GM23338 (cell line): ENCODE measurements at regions not wholly inside any gene's neighbourhood (a gene's known extent, or its start where the extent isn't known, plus 50 kb on each side); places are given as distances from the start of the nearest gene placed in this dataset.

Experiments used
- ATAC-seq: fragments of 200-7000 bp; cut with Tn5 transposase; 3 replicates; pipeline ENCODE4 v1.9.1; 2020
- DNase-seq: peaks from one replicate; pipeline ENCODE4 v3.0.0-alpha.2; 2015; ENCODE audit warnings: low spot score
- H2AFZ ChIP-seq: fragments of 200-600 bp; sonication (generic); 2 replicates; pipeline ENCODE4 v1.8.0; 2016; ENCODE audit warnings: antibody characterized with exemption, mild to moderate bottlenecking, moderate library complexity
- H3F3A ChIP-seq: fragments of 200-600 bp; sonication (generic); replicated peaks from 2 replicates; pipeline ENCODE4 v1.8.0; 2017; ENCODE audit warnings: antibody characterized with exemption, mixed run types, low read depth
- H3K27ac ChIP-seq: fragments of 200-600 bp; sonication (generic); 2 replicates; pipeline ENCODE4 v1.6.1; 2016; ENCODE audit warnings: low read depth
- H3K27me3 ChIP-seq: fragments of 200-600 bp; sonication (generic); 2 replicates; pipeline ENCODE4 v1.8.0; 2016; ENCODE audit warnings: mild to moderate bottlenecking, mixed run types, moderate library complexity; ENCODE audit not compliant: insufficient read depth
- H3K36me3 ChIP-seq: fragments of 200-600 bp; sonication (generic); 2 replicates; pipeline ENCODE4 v1.8.0; 2016; ENCODE audit warnings: mild to moderate bottlenecking; ENCODE audit not compliant: insufficient read depth
- H3K4me1 ChIP-seq: fragments of 200-600 bp; sonication (generic); 2 replicates; pipeline ENCODE4 v1.8.0; 2016; ENCODE audit warnings: mild to moderate bottlenecking, moderate library complexity; ENCODE audit not compliant: insufficient read depth
- H3K4me2 ChIP-seq: fragments of 200-600 bp; sonication (generic); 2 replicates; pipeline ENCODE4 v1.7.1; 2017; ENCODE audit warnings: mixed run types
- H3K4me3 ChIP-seq: fragments of 200-600 bp; sonication (generic); 2 replicates; pipeline ENCODE4 v1.6.1; 2016; ENCODE audit warnings: mixed run types
- H3K79me2 ChIP-seq: fragments of 200-600 bp; sonication (generic); replicated peaks from 2 replicates; pipeline ENCODE4 v1.8.0; 2017; ENCODE audit warnings: mild to moderate bottlenecking; ENCODE audit not compliant: insufficient read depth
- H3K9me2 ChIP-seq: fragments of 200-600 bp; sonication (generic); 2 replicates; pipeline ENCODE4 v1.8.0; 2017; ENCODE audit not compliant: insufficient read depth
- H4K20me1 ChIP-seq: fragments of 200-600 bp; sonication (generic); replicated peaks from 2 replicates; pipeline ENCODE4 v1.8.0; 2017; ENCODE audit warnings: mild to moderate bottlenecking; ENCODE audit not compliant: insufficient read depth
- H3K27ac Mint-ChIP-seq: 2 replicates; pipeline ENCODE4 v1.8.0; 2020; ENCODE audit warnings: inconsistent platforms, mild to moderate bottlenecking, moderate library complexity, mixed read lengths
- H3K27me3 Mint-ChIP-seq: 3 replicates; pipeline ENCODE4 v1.8.0; 2022; ENCODE audit warnings: low read depth, mild to moderate bottlenecking, moderate library complexity, mixed read lengths, inconsistent platforms; ENCODE audit not compliant: insufficient read depth, poor library complexity
- H3K36me3 Mint-ChIP-seq: 3 replicates; pipeline ENCODE4 v1.8.0; 2021; ENCODE audit warnings: low read depth, mild to moderate bottlenecking, inconsistent platforms, moderate library complexity, mixed read lengths
- H3K4me1 Mint-ChIP-seq: 3 replicates; pipeline ENCODE4 v1.8.0; 2020; ENCODE audit warnings: mild to moderate bottlenecking, inconsistent platforms, mixed read lengths
- H3K4me3 Mint-ChIP-seq: 3 replicates; pipeline ENCODE4 v1.8.0; 2021; ENCODE audit warnings: moderate library complexity, mild to moderate bottlenecking, inconsistent platforms, mixed read lengths
- H3K9me3 Mint-ChIP-seq: 3 replicates; pipeline ENCODE4 v1.8.0; 2020; ENCODE audit warnings: moderate library complexity, mild to moderate bottlenecking, inconsistent platforms, mixed read lengths
- CREB1 ChIP-seq: fragments of 250-450 bp; sonication (Bioruptor Pico); IDR thresholded peaks from 2 replicates; pipeline ENCODE4 v1.5.0; 2020; ENCODE audit warnings: low read depth, mild to moderate bottlenecking, moderate library complexity
- CTCF ChIP-seq, 2 experiments: fragments of 200-600 bp in 1 of 2; sonication (generic) in 1 of 2; conservative IDR thresholded peaks; 2 replicates each; pipeline versions ENCODE4 v1.5.1 to v1.6.1; 2016 to 2017; ENCODE audit warnings: antibody characterized with exemption in 2 of 2, low read depth in 2 of 2, mild to moderate bottlenecking in 2 of 2, moderate library complexity in 1 of 2
- ETS1 ChIP-seq: IDR thresholded peaks from 2 replicates; pipeline ENCODE4 v1.6.1; 2016; ENCODE audit warnings: antibody characterized with exemption
- EZH2 ChIP-seq: fragments of 200-600 bp; sonication (generic); IDR thresholded peaks from one replicate; pipeline ENCODE4 v1.8.0; 2017; ENCODE audit warnings: antibody characterized with exemption, mild to moderate bottlenecking, low read depth; ENCODE audit not compliant: unreplicated experiment
- EZH2phosphoT487 ChIP-seq: fragments of 200-600 bp; sonication (generic); IDR thresholded peaks from one replicate; pipeline ENCODE4 v1.8.1; 2018; ENCODE audit warnings: antibody characterized with exemption; ENCODE audit not compliant: unreplicated experiment
- JUNB ChIP-seq: IDR thresholded peaks from one replicate; pipeline ENCODE4 v1.6.1; 2016; ENCODE audit warnings: antibody characterized with exemption; ENCODE audit not compliant: unreplicated experiment
- NANOG ChIP-seq: IDR thresholded peaks from 2 replicates; pipeline ENCODE4 v1.6.1; 2016; ENCODE audit warnings: antibody characterized with exemption, borderline replicate concordance
- POLR2AphosphoS5 ChIP-seq: IDR thresholded peaks from 2 replicates; pipeline ENCODE4 v1.6.1; 2016; ENCODE audit warnings: antibody characterized with exemption, low read depth
- REST ChIP-seq: IDR thresholded peaks from one replicate; pipeline ENCODE4 v1.6.1; 2018; ENCODE audit warnings: antibody characterized with exemption; ENCODE audit not compliant: unreplicated experiment
- STAT1 ChIP-seq: IDR thresholded peaks from one replicate; pipeline ENCODE4 v1.6.1; 2016; ENCODE audit warnings: antibody characterized with exemption; ENCODE audit not compliant: unreplicated experiment
- ZNF114 ChIP-seq: fragments of 250-450 bp; sonication (Bioruptor Pico); IDR thresholded peaks from 2 replicates; pipeline ENCODE4 v1.5.0; 2020; ENCODE audit warnings: mild to moderate bottlenecking, moderate library complexity
- ZNF331 ChIP-seq: fragments of 250-450 bp; sonication (Bioruptor Pico); IDR thresholded peaks from 2 replicates; pipeline ENCODE4 v1.5.0; 2020; ENCODE audit warnings: low read depth, mild to moderate bottlenecking, moderate library complexity
- ZNF462 ChIP-seq: fragments of 250-450 bp; sonication (Bioruptor Pico); IDR thresholded peaks from 2 replicates; pipeline ENCODE4 v1.5.0; 2020; ENCODE audit warnings: mild to moderate bottlenecking, moderate library complexity

- H3K36me3 Mint-ChIP-seq: no peaks in the 10 kb centered on the region
- H2AFZ ChIP-seq: no peak overlapping the region
- no peaks in the 10 kb centered on the region for H3K4me1 ChIP-seq
- no peak overlapping the region for H3K27ac Mint-ChIP-seq
- no peak overlapping the region for H3K4me3 ChIP-seq
- no peaks in the 10 kb centered on the region for H3K36me3 ChIP-seq
- H3K27me3 ChIP-seq: no peaks in the 10 kb centered on the region
- no peaks in the 10 kb centered on the region; the same call in 1 of the 2 replicates for H4K20me1 ChIP-seq
- H3K9me3 Mint-ChIP-seq: no peaks in the 10 kb centered on the region
- DNase-seq (no peak), ATAC-seq (no peak)
- H3K9me2 ChIP-seq: no peaks in the 10 kb centered on the region
- H3K4me1 Mint-ChIP-seq: peaks cover 5% of the 10 kb centered on the region
- no peaks in the 10 kb centered on the region for H3K79me2 ChIP-seq
- H3K4me2 ChIP-seq: no peak overlapping the region
- H3K27me3 Mint-ChIP-seq: no peaks in the 10 kb centered on the region
- H3K4me3 Mint-ChIP-seq: no peak overlapping the region
- no peaks in the 10 kb centered on the region for H3F3A ChIP-seq
- no peak for TF ChIP-seq JUNB
- TF ChIP-seq ZNF114 (CRISPR knock-in tag): no peak
- TF ChIP-seq ZNF462 (CRISPR knock-in tag): no peak
- no peak for TF ChIP-seq EZH2phosphoT487
- TF ChIP-seq CREB1: no peak
- no peak for TF ChIP-seq REST
- TF ChIP-seq ZNF331 (CRISPR knock-in tag): no peak
- no peak for TF ChIP-seq ETS1
- TF ChIP-seq EZH2: no peak
- no peak for TF ChIP-seq NANOG
- no peak for TF ChIP-seq POLR2AphosphoS5
- no peak for TF ChIP-seq STAT1
- TF ChIP-seq CTCF (conservative IDR thresholded peaks at IDR 0.05; ENCODE audit: low read depth in 2 of 2): no peak
- no peak overlapping the region for H3K27ac ChIP-seq
Observed at GRCh38 chr15:99842071-99842470, 108.8 kb upstream of the LYSMD4 start.
